K562 (cell line): ENCODE measurements at regions not wholly inside any gene's neighbourhood (a gene's known extent, or its start where the extent isn't known, plus 50 kb on each side); places are given as distances from the start of the nearest gene placed in this dataset.

ENCODE experiments used
- IFI16 ChIP-seq: fragments of 250-450 bp; sonication (Bioruptor Pico); IDR thresholded peaks from 2 replicates; pipeline ENCODE4 v2.1.2; 2022; ENCODE audit warnings: mild to moderate bottlenecking, inconsistent platforms
- TF ChIP-seq, protein P1 (sequence below): sonication (generic); formaldehyde crosslinking; IDR thresholded peaks from 2 replicates; pipeline ENCODE4 v1.8.1; 2022; ENCODE audit warnings: missing genetic modification reagents
- TF ChIP-seq, protein P2 (sequence below), 3 experiments: IDR thresholded peaks in 2 of 3; conservative IDR thresholded peaks in 1 of 3; 2 replicates each; pipeline ENCODE4 v1.5.1; 2011 to 2012; ENCODE audit warnings: low read length in 3 of 3, mild to moderate bottlenecking in 3 of 3, control low read depth in 2 of 3, improper control_type of control experiment in 1 of 3, inconsistent platforms in 1 of 3, low read depth in 1 of 3, mixed read lengths in 1 of 3, moderate library complexity in 1 of 3; ENCODE audit not compliant: insufficient read depth in 2 of 3

GRCh38 chr5:162567644-162568043, 500.1 kb downstream of the GABRG2 start:
- TF ChIP-seq, protein P1, sequence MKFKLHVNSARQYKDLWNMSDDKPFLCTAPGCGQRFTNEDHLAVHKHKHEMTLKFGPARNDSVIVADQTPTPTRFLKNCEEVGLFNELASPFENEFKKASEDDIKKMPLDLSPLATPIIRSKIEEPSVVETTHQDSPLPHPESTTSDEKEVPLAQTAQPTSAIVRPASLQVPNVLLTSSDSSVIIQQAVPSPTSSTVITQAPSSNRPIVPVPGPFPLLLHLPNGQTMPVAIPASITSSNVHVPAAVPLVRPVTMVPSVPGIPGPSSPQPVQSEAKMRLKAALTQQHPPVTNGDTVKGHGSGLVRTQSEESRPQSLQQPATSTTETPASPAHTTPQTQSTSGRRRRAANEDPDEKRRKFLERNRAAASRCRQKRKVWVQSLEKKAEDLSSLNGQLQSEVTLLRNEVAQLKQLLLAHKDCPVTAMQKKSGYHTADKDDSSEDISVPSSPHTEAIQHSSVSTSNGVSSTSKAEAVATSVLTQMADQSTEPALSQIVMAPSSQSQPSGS (CRISPR knock-in tag): no peak
- TF ChIP-seq, protein P2, sequence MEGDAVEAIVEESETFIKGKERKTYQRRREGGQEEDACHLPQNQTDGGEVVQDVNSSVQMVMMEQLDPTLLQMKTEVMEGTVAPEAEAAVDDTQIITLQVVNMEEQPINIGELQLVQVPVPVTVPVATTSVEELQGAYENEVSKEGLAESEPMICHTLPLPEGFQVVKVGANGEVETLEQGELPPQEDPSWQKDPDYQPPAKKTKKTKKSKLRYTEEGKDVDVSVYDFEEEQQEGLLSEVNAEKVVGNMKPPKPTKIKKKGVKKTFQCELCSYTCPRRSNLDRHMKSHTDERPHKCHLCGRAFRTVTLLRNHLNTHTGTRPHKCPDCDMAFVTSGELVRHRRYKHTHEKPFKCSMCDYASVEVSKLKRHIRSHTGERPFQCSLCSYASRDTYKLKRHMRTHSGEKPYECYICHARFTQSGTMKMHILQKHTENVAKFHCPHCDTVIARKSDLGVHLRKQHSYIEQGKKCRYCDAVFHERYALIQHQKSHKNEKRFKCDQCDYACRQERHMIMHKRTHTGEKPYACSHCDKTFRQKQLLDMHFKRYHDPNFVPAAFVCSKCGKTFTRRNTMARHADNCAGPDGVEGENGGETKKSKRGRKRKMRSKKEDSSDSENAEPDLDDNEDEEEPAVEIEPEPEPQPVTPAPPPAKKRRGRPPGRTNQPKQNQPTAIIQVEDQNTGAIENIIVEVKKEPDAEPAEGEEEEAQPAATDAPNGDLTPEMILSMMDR (IDR thresholded peaks at IDR 0.05 in 2 of 3, conservative IDR thresholded peaks at IDR 0.05 in 1 of 3; ENCODE audit: insufficient read depth in 2 of 3, low read depth in 1 of 3, low read length in 3 of 3): no peak
- TF ChIP-seq IFI16 (CRISPR knock-in tag): no peak
